ENCODE measurements at regions not wholly inside any gene's neighbourhood (a gene's known extent, or its start where the extent isn't known, plus 50 kb on each side); places are given as distances from the start of the nearest gene placed in this dataset.

DNA sequence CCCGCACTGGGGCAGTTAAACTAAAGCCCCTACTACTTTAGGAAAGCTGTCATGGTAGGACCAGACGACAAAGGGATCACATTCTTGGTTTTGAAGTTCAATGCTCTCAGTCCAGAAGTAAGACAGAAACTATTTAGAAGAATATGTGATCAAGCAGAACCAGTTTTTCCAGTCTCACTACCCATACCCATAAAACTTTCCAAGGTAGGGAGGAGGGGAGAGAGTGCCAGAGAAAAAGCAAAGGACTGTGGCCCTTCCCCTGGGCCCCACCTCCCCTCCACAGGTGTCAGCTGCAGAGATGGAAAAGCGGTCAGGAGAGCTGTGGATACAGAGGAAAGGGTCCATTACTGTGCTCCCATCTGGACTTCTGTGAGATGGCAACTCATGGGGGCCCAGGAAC is 587.1 kb downstream of the SOX6 start:
- POLR2A ChIA-PET (ENCODE audit: low non-redundant PET), result no interaction called here
- H3K27ac ChIP-seq, result no peak overlapping the region
- CTCF ChIA-PET, result no interaction called here
- peak; percentile 25 for DNase-seq (ENCODE audit: low spot score)
- no peak for TF ChIP-seq CTCF (conservative IDR thresholded peaks at IDR 0.05; ENCODE audit: low read depth)

GRCh38 chr11:15770798-15771414 is 585.4 kb downstream of the SOX6 start:
- POLR2A ChIA-PET (ENCODE audit: low non-redundant PET), result no interaction called here
- peak; percentile 19 for DNase-seq (ENCODE audit: low spot score)
- CTCF ChIA-PET, result interaction anchor here (1.3 kb wide), 1 partner anchor 13 kb away, joined by 4 read pairs; no protein-coding TSS in a partner anchor
- TF ChIP-seq CTCF (conservative IDR thresholded peaks at IDR 0.05; ENCODE audit: low read depth), result peak; percentile 25
- no peak overlapping the region for H3K27ac ChIP-seq

- no peak for DNase-seq (ENCODE audit: low spot score)
- ChIA-PET POLR2A (ENCODE audit: low non-redundant PET) (no interaction called here), CTCF (interaction anchor here (0.8 kb wide), 1 partner anchor 834 kb away, joined by 4 read pairs; no protein-coding TSS in a partner anchor)
- H3K27ac ChIP-seq, result no peak overlapping the region
- no peak for TF ChIP-seq CTCF (conservative IDR thresholded peaks at IDR 0.05; ENCODE audit: low read depth)
Measured at GRCh38 chr11:15772547-15772946, 583.8 kb downstream of the SOX6 start.

GRCh38 chr11:15772981-15773380 is 583.4 kb downstream of the SOX6 start:
- H3K27ac ChIP-seq, result no peak overlapping the region
- TF ChIP-seq CTCF (conservative IDR thresholded peaks at IDR 0.05; ENCODE audit: low read depth), result no peak
- POLR2A ChIA-PET (ENCODE audit: low non-redundant PET), result no interaction called here

GRCh38 chr11:15773476-15774387 is 582.6 kb downstream of the SOX6 start:
- CTCF ChIA-PET, result interaction anchor here (0.6 kb wide), 1 partner anchor 839 kb away, joined by 4 read pairs; no protein-coding TSS in a partner anchor
- POLR2A ChIA-PET (ENCODE audit: low non-redundant PET), result no interaction called here
- no peak for DNase-seq (ENCODE audit: low spot score)
- no peak overlapping the region for H3K27ac ChIP-seq
- TF ChIP-seq CTCF (conservative IDR thresholded peaks at IDR 0.05; ENCODE audit: low read depth), result no peak

More at GRCh38 chr11:15772981-15773380, 583.4 kb downstream of the SOX6 start:
- CTCF ChIA-PET, result no interaction called here
- no peak for DNase-seq (ENCODE audit: low spot score)

DNA sequence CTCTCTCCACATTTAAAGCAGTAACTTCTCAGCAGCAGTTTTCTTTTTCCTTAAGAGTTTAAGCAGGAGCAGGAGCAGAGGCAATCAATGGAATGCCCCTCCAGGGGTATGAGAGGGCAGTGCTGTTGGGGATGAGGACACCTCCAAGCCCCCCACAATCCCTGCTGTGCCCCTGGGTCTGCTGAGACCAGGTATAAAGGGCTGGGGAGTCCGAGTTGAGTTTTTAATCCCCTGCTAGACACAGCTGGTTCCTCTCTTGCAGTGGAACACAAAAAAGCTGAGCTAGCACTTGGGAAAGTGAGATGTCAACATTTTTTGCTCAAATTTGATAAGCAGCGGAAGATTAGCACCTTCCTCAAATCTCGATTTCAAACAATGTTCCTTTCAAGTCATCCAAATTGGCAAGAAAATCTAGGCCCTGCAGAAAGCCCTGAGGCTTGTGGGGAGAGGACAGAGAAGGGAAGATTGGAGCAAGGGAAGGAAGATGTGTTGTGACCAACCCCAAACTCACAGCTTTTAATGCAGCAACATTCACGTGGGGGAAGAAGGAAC is 581.9 kb downstream of the SOX6 start:
- no peak for DNase-seq (ENCODE audit: low spot score)
- POLR2A ChIA-PET (ENCODE audit: low non-redundant PET), result no interaction called here
- H3K27ac ChIP-seq, result no peak overlapping the region
- no peak for TF ChIP-seq CTCF (conservative IDR thresholded peaks at IDR 0.05; ENCODE audit: low read depth)
- CTCF ChIA-PET, result interaction anchor here (0.6 kb wide), 1 partner anchor 838 kb away, joined by 4 read pairs; no protein-coding TSS in a partner anchor

All from RWPE1 (cell line).